K562 (cell line): ENCODE measurements at regions not wholly inside any gene's neighbourhood (a gene's known extent, or its start where the extent isn't known, plus 50 kb on each side); places are given as distances from the start of the nearest gene placed in this dataset.
"Not testable (repeated sequence)": the region's sequence is repeated elsewhere in the genome, so short reads cannot be mapped to it uniquely, and the experiment has no call there.

ENCODE experiments used
- ATAC-seq: fragments of 200-7000 bp; cut with Tn5 transposase; 3 replicates; pipeline ENCODE4 v1.9.1; 2020; ENCODE audit warnings: moderate library complexity
- BruUV-seq: library from RNA; stranded (reverse); fragments of 400-500 nt; replicated peaks from 2 replicates; lab custom pipeline; 2021; lab: Mats Ljungman, UMichigan
- CTCF ChIA-PET: fragments of 300-600 bp; formaldehyde crosslinking; extraction: SDS; loops from one replicate; lab custom pipeline; 2021; ENCODE audit warnings: low intra/inter-chr PET ratio; lab: Yijun Ruan, JAX
- POLR2A ChIA-PET: fragments of 300-600, 350-650 bp; sonication (Branson Sonifier 250); formaldehyde crosslinking; extraction: SDS; loops from one replicate; lab custom pipeline; 2021; ENCODE audit warnings: antibody characterized with exemption, inconsistent platforms; lab: Yijun Ruan, JAX
- DNase-seq, 4 experiments: peaks; one replicate each; pipeline versions ENCODE4 v3.0.0 to v3.0.0-alpha.2; 2011 to 2018; ENCODE audit warnings: low spot score in 3 of 4, mixed read lengths in 3 of 4; ENCODE audit errors: extremely low read depth in 1 of 4
- FAIRE-seq: peaks from 2 replicates; lab custom pipeline; 2011; peaks lifted over from hg19 to GRCh38; lab: Jason Lieb, UNC
- H2AFZ ChIP-seq: 2 replicates; pipeline ENCODE4 v1.6.0; 2011; ENCODE audit warnings: low read depth, low read length, control low read depth, inconsistent platforms
- H3K27ac ChIP-seq: fragments of 200-600 bp; 3 replicates; pipeline ENCODE4 v1.8.0; 2011; ENCODE audit warnings: low read depth, mild to moderate bottlenecking, control low read depth, inconsistent platforms, low read length, moderate library complexity, mixed read lengths; ENCODE audit errors: extremely low read depth
- H3K27me3 ChIP-seq, 2 experiments: fragments of 300-600 bp in 1 of 2; 2 replicates in 1 of 2; 3 replicates in 1 of 2; pipeline versions ENCODE4 v1.6.0 to v1.8.0; 2011; ENCODE audit warnings: inconsistent platforms in 2 of 2, low read length in 2 of 2, mild to moderate bottlenecking in 1 of 2, mixed read lengths in 1 of 2, moderate library complexity in 1 of 2; ENCODE audit not compliant: control insufficient read depth in 2 of 2, insufficient read depth in 2 of 2
- H3K36me3 ChIP-seq: fragments of 300-600 bp; 3 replicates; pipeline ENCODE4 v1.8.0; 2011; ENCODE audit warnings: mild to moderate bottlenecking, low read length, inconsistent platforms; ENCODE audit not compliant: control insufficient read depth, insufficient read depth
- H3K4me1 ChIP-seq, 2 experiments: fragments of 200-600 bp in 1 of 2; replicated peaks in 1 of 2; 2 replicates in 1 of 2; 3 replicates in 1 of 2; pipeline versions ENCODE4 v1.5.1 to v1.8.0; 2011; ENCODE audit warnings: inconsistent platforms in 2 of 2, low read length in 2 of 2, mild to moderate bottlenecking in 1 of 2, mixed read lengths in 1 of 2, moderate library complexity in 1 of 2; ENCODE audit not compliant: control insufficient read depth in 2 of 2, insufficient read depth in 2 of 2
- H3K4me2 ChIP-seq: 2 replicates; pipeline ENCODE4 v1.6.1; 2011; ENCODE audit warnings: low read length, control low read depth, inconsistent platforms, mixed read lengths; ENCODE audit not compliant: insufficient read depth
- H3K4me3 ChIP-seq: fragments of 200-600 bp; sonication (generic), shearing (Covaris generic); 2 replicates; pipeline ENCODE4 v1.5.1; 2016; ENCODE audit warnings: control low read depth, inconsistent platforms
- H3K79me2 ChIP-seq: fragments of 200-600 bp; 3 replicates; pipeline ENCODE4 v1.8.0; 2011; ENCODE audit warnings: low read length, inconsistent platforms; ENCODE audit not compliant: control insufficient read depth, insufficient read depth
- H3K9ac ChIP-seq, 2 experiments: 2 replicates each; pipeline versions ENCODE4 v1.6.0 to v1.6.1; 2011; ENCODE audit warnings: low read depth in 2 of 2, low read length in 2 of 2, control low read depth in 1 of 2, inconsistent platforms in 1 of 2, mild to moderate bottlenecking in 1 of 2, mixed read lengths in 1 of 2; ENCODE audit not compliant: insufficient read depth in 1 of 2
- H3K9me1 ChIP-seq: one replicate; pipeline ENCODE4 v1.6.0; 2011; ENCODE audit warnings: inconsistent platforms, mild to moderate bottlenecking, low read length, moderate library complexity; ENCODE audit not compliant: control insufficient read depth, insufficient read depth
- H3K9me3 ChIP-seq: replicated peaks from 2 replicates; pipeline ENCODE4 v1.5.1; 2011; ENCODE audit warnings: low read depth, low read length, inconsistent platforms; ENCODE audit not compliant: control insufficient read depth, insufficient read depth
- H4K20me1 ChIP-seq: replicated peaks from 2 replicates; pipeline ENCODE4 v1.6.1; 2011; ENCODE audit warnings: low read length, inconsistent platforms, mixed read lengths; ENCODE audit not compliant: control insufficient read depth, insufficient read depth
- WGBS: fragments of 100-300 bp; shearing (Covaris generic); methylation state at CpG from one replicate; pipeline ENCODE4 v1.1.6; 2016; ENCODE audit warnings: low coverage, mixed read lengths; ENCODE audit not compliant: insufficient coverage; ENCODE audit errors: missing lambda C conversion rate; 5-methylcytosine and 5-hydroxymethylcytosine counted together
- in situ Hi-C: fragments of 300-500 bp; cut with MboI; formaldehyde crosslinking; loops from 4 replicates; pipeline ENCODE4 v1.15.0; 2018; ENCODE audit warnings: inconsistent platforms, mixed read lengths
- intact Hi-C: fragments of 100-400 bp; cut with micrococcal nuclease; formaldehyde crosslinking; loops from 2 replicates; pipeline ENCODE4 v1.14.2; 2022

- ATAC-seq, H3K9ac ChIP-seq, in situ Hi-C loops, H3K36me3 ChIP-seq, H3K27me3 ChIP-seq, H4K20me1 ChIP-seq, H2AFZ ChIP-seq, H3K9me3 ChIP-seq, H3K4me1 ChIP-seq, FAIRE-seq, H3K9me1 ChIP-seq, H3K4me3 ChIP-seq, BruUV-seq, H3K27ac ChIP-seq, POLR2A ChIA-PET, intact Hi-C loops, H3K79me2 ChIP-seq, H3K4me2 ChIP-seq, DNase-seq, CTCF ChIA-PET: not testable (repeated sequence)
- WGBS, result 2% methylated on average over 3 of the region's 3 CpGs
Measured at GRCh38 chr19:27369603-27370002, 1843.3 kb downstream of the UQCRFS1 start.

- POLR2A ChIA-PET, H4K20me1 ChIP-seq, in situ Hi-C loops, H3K27ac ChIP-seq, H3K9me3 ChIP-seq, H3K79me2 ChIP-seq, H3K4me2 ChIP-seq, H2AFZ ChIP-seq, BruUV-seq, H3K9me1 ChIP-seq, H3K4me1 ChIP-seq, CTCF ChIA-PET, H3K9ac ChIP-seq, H3K36me3 ChIP-seq, intact Hi-C loops, DNase-seq, FAIRE-seq, H3K27me3 ChIP-seq, H3K4me3 ChIP-seq, ATAC-seq: not testable (repeated sequence)
- whole genome bisulfite sequencing, result under 1% methylated on average over 5 of the region's 5 CpGs
Measured at GRCh38 chr19:27362438-27362837, 1850.5 kb downstream of the UQCRFS1 start.
